RWPE2 (cell line): ENCODE measurements at regions not wholly inside any gene's neighbourhood (a gene's known extent, or its start where the extent isn't known, plus 50 kb on each side); places are given as distances from the start of the nearest gene placed in this dataset.

Source experiments
- ATAC-seq: fragments of 200-7000 bp; cut with Tn5 transposase; 3 replicates; pipeline ENCODE4 v1.9.1; 2021; ENCODE audit warnings: low read depth
- DNase-seq: peaks from one replicate; pipeline ENCODE4 v3.0.0-alpha.2; 2020; ENCODE audit warnings: low spot score
- H3K27ac ChIP-seq: fragments of 450-650 bp; 2 replicates; pipeline ENCODE4 v1.5.1; 2017; ENCODE audit warnings: mild to moderate bottlenecking; ENCODE audit not compliant: poor library complexity, severe bottlenecking
- H3K27me3 ChIP-seq: fragments of 250-450 bp; sonication (Bioruptor Pico); 2 replicates; pipeline ENCODE4 v1.5.1; 2021; ENCODE audit warnings: mild to moderate bottlenecking, moderate library complexity; ENCODE audit not compliant: insufficient read depth, poor library complexity, severe bottlenecking
- H3K36me3 ChIP-seq: fragments of 250-450 bp; sonication (Bioruptor Pico); 2 replicates; pipeline ENCODE4 v1.5.1; 2020; ENCODE audit warnings: low read depth, mild to moderate bottlenecking, moderate library complexity
- H3K4me1 ChIP-seq: fragments of 250-450 bp; sonication (Bioruptor Pico); 2 replicates; pipeline ENCODE4 v1.5.1; 2021; ENCODE audit warnings: mild to moderate bottlenecking, moderate library complexity; ENCODE audit not compliant: insufficient read depth, poor library complexity, severe bottlenecking
- H3K4me3 ChIP-seq: fragments of 250-450 bp; sonication (Bioruptor Pico); 2 replicates; pipeline ENCODE4 v1.5.1; 2021; ENCODE audit warnings: mild to moderate bottlenecking, moderate library complexity; ENCODE audit not compliant: severe bottlenecking
- H3K9me3 ChIP-seq: fragments of 250-450 bp; sonication (Bioruptor Pico); 2 replicates; pipeline ENCODE4 v1.5.1; 2021; ENCODE audit warnings: mild to moderate bottlenecking, moderate library complexity; ENCODE audit not compliant: severe bottlenecking
- TF ChIP-seq, protein P1 (sequence below): fragments of 450-650 bp; IDR thresholded peaks from one replicate; pipeline ENCODE4 v1.5.1; 2017; ENCODE audit warnings: mild to moderate bottlenecking, moderate library complexity; ENCODE audit not compliant: poor library complexity, severe bottlenecking

- TF ChIP-seq, protein P1, sequence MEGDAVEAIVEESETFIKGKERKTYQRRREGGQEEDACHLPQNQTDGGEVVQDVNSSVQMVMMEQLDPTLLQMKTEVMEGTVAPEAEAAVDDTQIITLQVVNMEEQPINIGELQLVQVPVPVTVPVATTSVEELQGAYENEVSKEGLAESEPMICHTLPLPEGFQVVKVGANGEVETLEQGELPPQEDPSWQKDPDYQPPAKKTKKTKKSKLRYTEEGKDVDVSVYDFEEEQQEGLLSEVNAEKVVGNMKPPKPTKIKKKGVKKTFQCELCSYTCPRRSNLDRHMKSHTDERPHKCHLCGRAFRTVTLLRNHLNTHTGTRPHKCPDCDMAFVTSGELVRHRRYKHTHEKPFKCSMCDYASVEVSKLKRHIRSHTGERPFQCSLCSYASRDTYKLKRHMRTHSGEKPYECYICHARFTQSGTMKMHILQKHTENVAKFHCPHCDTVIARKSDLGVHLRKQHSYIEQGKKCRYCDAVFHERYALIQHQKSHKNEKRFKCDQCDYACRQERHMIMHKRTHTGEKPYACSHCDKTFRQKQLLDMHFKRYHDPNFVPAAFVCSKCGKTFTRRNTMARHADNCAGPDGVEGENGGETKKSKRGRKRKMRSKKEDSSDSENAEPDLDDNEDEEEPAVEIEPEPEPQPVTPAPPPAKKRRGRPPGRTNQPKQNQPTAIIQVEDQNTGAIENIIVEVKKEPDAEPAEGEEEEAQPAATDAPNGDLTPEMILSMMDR, result no peak
Measured at GRCh38 chr11:104637662-104638170, 260.5 kb downstream of the CASP12 start.

GRCh38 chr11:104633226-104633625 is 265.0 kb downstream of the CASP12 start:
- ATAC-seq (no peak), DNase-seq (no peak)
- TF ChIP-seq, protein P1, result no peak
- Histone ChIP-seq H3K4me3 (no peak overlapping the region), H3K27ac (no peak overlapping the region), H3K27me3 (no peaks in the 10 kb centered on the region), H3K36me3 (no peaks in the 10 kb centered on the region), H3K9me3 (no peaks in the 10 kb centered on the region), H3K4me1 (no peaks in the 10 kb centered on the region)

More at GRCh38 chr11:104637662-104638170, 260.5 kb downstream of the CASP12 start:
- Histone ChIP-seq H3K4me1 (no peaks in the 10 kb centered on the region), H3K27ac (no peak overlapping the region), H3K27me3 (no peaks in the 10 kb centered on the region), H3K4me3 (no peak overlapping the region), H3K9me3 (no peaks in the 10 kb centered on the region), H3K36me3 (no peaks in the 10 kb centered on the region)
- DNase-seq (no peak), ATAC-seq (no peak)

- Histone ChIP-seq H3K4me3 (no peak overlapping the region), H3K27ac (no peak overlapping the region), H3K4me1 (no peaks in the 10 kb centered on the region), H3K27me3 (no peaks in the 10 kb centered on the region), H3K9me3 (no peaks in the 10 kb centered on the region), H3K36me3 (no peaks in the 10 kb centered on the region)
- TF ChIP-seq, protein P1, result no peak
- no peak for ATAC-seq
- no peak for DNase-seq
Measured at GRCh38 chr11:104630352-104630751, 267.9 kb downstream of the CASP12 start.

- Histone ChIP-seq H3K27ac (no peak overlapping the region), H3K9me3 (no peaks in the 10 kb centered on the region), H3K27me3 (no peaks in the 10 kb centered on the region), H3K4me1 (peaks cover 6% of the 10 kb centered on the region), H3K4me3 (no peak overlapping the region), H3K36me3 (no peaks in the 10 kb centered on the region)
- TF ChIP-seq, protein P1, result no peak
- ATAC-seq (peak; percentile 35; the same call in 2 of the 3 replicates), DNase-seq (no peak)
Measured at GRCh38 chr11:104625246-104625645, 273.0 kb downstream of the CASP12 start.

- Histone ChIP-seq H3K9me3 (no peaks in the 10 kb centered on the region), H3K4me3 (no peak overlapping the region), H3K27me3 (peaks cover 2% of the 10 kb centered on the region), H3K27ac (peak overlapping the region; percentile 15), H3K4me1 (peaks cover 6% of the 10 kb centered on the region), H3K36me3 (no peaks in the 10 kb centered on the region)
- TF ChIP-seq, protein P1, result no peak
- DNase-seq, result no peak
- ATAC-seq, result no peak
Measured at GRCh38 chr11:104624021-104624420, 274.2 kb downstream of the CASP12 start.
